ENCODE measurements at regions not wholly inside any gene's neighbourhood (a gene's known extent, or its start where the extent isn't known, plus 50 kb on each side); places are given as distances from the start of the nearest gene placed in this dataset.

GRCh38 chr9:129507805-129508204 is 113.1 kb downstream of the C9orf50 start:
- DNase-seq (ENCODE audit: low read depth in 4 of 4, low spot score in 3 of 4): no peak

GRCh38 chr9:129506892-129507291 is 114.0 kb downstream of the C9orf50 start:
- no peak for DNase-seq (ENCODE audit: low read depth in 4 of 4, low spot score in 3 of 4)

DNA sequence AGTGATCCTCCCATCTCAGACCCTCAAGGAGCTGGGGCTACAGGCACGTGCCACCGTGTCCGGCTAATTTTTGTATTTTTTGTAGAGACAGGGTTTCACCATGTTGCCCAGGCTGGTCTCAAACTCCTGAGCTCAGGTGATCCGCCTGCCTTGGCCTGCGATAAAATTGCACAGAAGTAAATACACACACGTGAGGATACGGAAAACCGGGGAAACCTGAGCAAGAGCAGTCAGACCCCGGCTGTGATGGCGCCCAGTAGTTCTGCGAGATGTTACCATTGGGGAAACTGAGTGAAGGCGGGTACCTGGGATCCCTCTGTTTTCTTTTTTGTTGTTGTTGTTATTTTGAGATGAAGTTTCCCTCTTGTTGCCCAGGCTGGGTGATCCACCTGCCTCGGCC is 114.9 kb downstream of the C9orf50 start:
- DNase-seq (ENCODE audit: low read depth in 4 of 4, low spot score in 3 of 4): no peak

GRCh38 chr9:129505270-129505902 is 115.5 kb downstream of the C9orf50 start:
- DNase-seq (ENCODE audit: low read depth in 4 of 4, low spot score in 3 of 4): no peak

- DNase-seq (ENCODE audit: low read depth in 4 of 4, low spot score in 3 of 4): no peak
These were observed 116.5 kb downstream of the C9orf50 start for GRCh38 chr9:129504404-129504803.

DNA sequence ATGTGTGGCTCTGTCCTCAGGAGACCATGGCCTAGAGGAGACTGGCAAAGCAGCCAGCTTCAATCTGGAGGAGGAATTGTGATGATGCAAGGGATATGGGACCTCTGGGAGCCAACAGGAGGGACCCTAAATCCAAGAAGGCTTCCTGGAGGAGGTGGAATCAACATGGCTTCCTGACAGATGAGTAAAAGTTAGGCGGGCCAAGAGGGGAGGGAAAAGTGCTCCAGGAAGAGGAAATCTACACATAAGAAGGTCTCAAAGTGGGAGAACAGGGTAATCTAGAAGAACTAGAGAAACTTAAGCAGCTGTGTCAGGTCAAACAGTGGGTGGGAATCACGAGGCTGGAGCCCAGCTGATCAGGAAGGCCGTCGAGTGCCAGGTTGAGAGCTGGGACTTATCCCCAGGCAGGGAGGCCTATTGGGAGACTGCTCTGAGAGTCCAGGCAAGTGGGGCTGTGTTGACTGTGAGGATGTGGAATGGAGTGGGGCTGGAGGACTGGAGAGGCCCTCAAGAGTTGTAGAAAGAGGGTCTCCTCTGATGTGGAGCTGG is 119.1 kb downstream of the C9orf50 start:
- DNase-seq (ENCODE audit: low read depth in 4 of 4, low spot score in 3 of 4): no peak

- no peak for DNase-seq (ENCODE audit: low read depth in 4 of 4, low spot score in 3 of 4)
These were observed 119.8 kb downstream of the C9orf50 start for GRCh38 chr9:129500863-129501770.

- no peak for DNase-seq (ENCODE audit: low read depth in 4 of 4, low spot score in 3 of 4)
These were observed 120.6 kb downstream of the C9orf50 start for GRCh38 chr9:129500161-129500862.

DNA sequence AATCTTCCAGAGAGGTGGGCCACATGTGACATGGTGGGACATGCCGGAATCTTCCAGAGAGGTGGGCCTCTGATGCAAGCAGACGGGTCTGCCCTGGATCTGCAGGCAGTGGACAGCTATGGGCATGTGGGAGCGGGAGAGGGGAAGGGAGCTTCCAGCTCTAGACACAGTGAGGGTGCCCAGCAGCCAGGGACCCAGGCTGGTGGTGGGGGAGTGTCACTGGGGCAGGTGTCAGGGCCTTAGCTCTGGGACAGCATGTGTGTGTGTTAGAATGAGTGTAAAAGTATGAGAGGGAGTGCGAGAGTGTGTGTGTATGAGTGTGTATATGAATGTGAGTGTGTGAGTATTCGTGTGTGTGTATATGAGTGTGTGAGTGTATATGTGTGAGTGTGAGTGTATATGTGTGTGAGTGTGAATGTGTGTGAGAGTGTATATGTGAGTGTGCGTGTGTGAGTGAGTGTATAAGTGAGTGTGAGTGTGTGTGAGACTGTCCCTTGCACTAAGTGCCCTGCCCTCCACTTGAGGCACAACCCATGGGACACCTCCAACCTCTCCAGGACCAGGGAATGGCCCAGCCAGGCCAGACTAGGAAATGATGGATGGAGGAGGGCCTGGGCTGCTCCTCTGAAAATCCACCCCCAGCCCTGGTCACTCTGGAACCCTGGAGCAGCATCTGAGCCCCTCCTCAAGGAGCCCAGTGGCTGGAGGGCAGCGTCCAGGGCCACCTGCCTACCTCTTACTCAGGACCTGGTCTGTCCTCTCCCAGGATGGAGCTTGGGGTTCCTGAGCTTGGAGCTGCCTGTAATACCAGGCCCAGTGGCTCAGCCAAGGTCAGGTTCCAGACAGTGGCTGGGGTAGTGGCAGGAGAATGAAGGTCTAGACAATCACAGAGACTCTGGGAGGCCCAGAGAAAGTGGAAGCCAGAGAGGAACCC is 122.2 kb downstream of the C9orf50 start:
- no peak for DNase-seq (ENCODE audit: low read depth in 4 of 4, low spot score in 3 of 4)

GRCh38 chr9:129497813-129498450 is 123.0 kb downstream of the C9orf50 start:
- DNase-seq (ENCODE audit: low read depth in 4 of 4, low spot score in 3 of 4): no peak

DNA sequence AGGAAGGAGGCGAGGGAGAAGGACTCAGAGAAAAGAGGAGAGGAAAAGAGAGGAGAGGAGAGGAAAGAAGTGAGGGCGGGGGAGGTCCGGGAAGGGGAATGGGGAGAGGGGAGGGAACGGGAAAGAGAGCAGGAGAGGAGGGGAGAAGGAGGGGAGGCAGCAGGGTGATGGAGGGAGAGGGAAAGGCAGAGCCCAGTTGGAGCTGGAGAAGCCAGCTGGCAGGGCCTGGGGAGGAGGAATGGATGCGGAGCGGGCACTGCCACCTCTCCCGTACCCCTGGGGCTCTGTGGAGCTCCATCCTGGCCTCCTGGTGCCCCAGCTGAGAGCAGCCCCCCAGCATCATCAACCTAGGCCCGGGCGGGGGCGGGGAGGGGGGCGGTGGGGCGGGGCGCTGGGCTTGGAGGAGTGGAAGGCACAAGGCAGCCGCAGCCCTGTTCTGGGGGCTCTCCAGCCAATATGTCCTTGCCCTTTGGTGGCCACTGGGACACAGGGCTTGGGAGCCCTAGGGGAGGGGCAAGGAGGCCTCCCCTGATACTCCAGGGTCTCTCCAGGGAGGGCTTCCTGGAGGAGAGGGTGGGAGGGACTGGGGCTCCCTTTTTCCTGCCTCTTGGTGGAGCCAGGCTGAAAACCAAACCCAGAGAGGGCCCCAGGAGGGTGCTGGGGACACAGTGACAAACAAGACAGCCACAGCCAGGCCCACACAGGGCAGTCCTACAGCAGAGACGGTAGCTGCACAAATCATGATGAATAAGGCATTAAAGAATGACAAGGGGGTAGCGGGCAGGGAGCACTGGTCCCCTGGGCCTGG is 123.7 kb downstream of the C9orf50 start:
- no peak for DNase-seq (ENCODE audit: low read depth in 4 of 4, low spot score in 3 of 4)

DNA sequence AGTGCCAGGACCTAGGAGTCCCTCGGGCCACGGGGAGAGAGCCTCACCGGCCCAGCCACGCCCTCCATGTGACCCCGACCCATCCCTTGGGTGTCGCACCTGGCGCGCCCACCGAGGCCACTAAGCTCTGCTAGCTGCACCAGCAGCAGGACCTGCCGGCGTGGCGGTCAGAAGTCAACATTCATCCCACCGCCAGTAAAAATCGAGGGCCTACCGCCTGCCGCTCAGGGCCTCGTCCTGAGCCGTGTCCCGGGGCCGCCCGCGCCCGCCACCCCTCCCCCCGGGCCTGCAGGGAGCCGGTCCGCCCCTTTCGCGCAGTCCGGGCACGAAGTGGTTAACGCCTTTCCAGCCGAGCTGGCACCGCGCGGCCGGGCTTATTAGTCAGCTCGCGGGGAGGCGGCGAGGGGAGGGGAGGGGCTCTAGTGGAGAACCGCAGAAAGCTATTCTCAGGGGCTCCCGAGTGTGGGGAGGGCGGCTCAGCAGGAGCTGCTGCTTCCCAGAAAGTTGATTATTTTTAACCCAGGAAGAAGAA is 124.4 kb downstream of the C9orf50 start:
- peak in 3 of 4 donors; percentile 85 to 92 (median 88) for DNase-seq (ENCODE audit: low read depth in 4 of 4, low spot score in 3 of 4)

GRCh38 chr9:129495620-129496472 is 125.1 kb downstream of the C9orf50 start:
- DNase-seq (ENCODE audit: low read depth in 4 of 4, low spot score in 3 of 4): peak in 3 of 4 donors; percentile 80 to 87 (median 86)

- no peak for DNase-seq (ENCODE audit: low read depth in 4 of 4, low spot score in 3 of 4)
These were observed 126.7 kb downstream of the C9orf50 start for GRCh38 chr9:129494113-129494789.

DNA sequence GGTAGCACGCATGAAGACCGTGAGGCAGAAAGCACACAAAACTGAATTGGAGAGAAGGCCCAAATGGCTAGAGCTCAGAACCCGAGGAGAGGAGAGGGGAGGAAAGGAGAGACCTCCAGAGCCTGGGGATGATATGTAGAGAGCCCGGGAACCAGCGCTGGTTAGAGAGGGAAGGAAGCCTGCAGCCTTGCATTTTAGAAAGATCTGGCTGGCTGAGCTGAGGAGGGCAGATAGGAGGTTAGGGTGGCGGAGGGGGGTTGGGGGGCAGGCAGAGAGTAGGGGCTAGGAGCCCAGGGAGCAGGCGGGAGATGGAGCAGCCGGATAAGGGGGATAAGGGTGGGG is 127.2 kb downstream of the C9orf50 start:
- DNase-seq (ENCODE audit: low read depth in 4 of 4, low spot score in 3 of 4): no peak

- DNase-seq (ENCODE audit: low read depth in 4 of 4, low spot score in 3 of 4): no peak
These were observed 127.7 kb downstream of the C9orf50 start for GRCh38 chr9:129493002-129493705.

DNA sequence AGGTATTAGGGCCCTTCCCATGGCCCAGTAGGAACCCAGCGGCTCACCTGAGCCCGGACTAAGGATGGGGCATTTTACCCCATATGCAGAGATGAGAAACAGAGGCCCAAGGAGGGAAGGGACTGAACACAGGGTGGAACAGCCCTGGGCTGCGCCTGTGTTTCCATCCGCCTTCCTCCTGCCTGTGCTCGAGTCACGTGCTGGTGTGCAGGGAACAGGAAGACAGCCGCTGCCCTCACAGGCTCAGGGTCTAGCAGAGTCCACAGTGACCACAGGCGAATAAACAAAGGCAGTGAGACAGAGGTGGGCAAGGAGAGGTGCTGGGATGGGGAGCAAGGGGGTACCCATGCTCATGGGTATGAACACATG is 129.4 kb downstream of the C9orf50 start:
- no peak for DNase-seq (ENCODE audit: low read depth in 4 of 4, low spot score in 3 of 4)

Measured in left renal pelvis (tissue), 4 donors.